ENCODE measurements at regions not wholly inside any gene's neighbourhood (a gene's known extent, or its start where the extent isn't known, plus 50 kb on each side); places are given as distances from the start of the nearest gene placed in this dataset.
A peak's percentile ranks its signal among the peaks of the same experiment; 100 is the strongest.
"Not testable (repeated sequence)": the region's sequence is repeated elsewhere in the genome, so short reads cannot be mapped to it uniquely, and the experiment has no call there.

DNA sequence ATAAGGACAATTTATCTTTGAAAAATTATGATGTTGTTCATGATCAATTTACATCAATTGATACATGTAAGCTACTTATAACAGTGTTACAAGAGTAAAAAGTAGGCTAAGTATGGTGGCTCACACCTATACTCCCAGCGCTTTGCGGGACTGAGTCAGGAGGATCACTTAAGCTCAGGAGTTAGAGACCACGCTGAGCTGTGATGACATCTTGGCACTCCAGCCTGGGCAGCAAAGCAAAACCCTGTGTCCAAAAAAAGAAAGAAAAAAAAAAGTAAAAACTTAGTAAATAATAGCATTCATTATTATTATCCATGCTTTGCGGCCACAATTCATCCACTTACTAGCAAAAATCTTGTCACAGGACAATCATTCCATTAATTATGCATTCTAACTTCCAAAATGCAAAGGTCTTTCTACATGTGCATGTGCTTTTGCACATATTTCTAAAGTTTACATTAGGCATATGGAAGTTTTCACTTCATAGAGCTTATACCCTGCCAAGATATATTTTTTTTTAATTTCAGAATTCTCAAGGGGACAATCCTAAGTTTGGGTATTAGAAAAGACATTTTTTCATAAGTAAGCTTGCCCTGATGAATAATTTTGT is 243.3 kb upstream of the RARB start:
- no peaks in the 10 kb centered on the region for H3K4me1 ChIP-seq (ENCODE audit: insufficient read depth)
- H3K4me3 ChIP-seq (ENCODE audit: low read depth, low read length): no peak overlapping the region
- WGBS: 81% methylated on average over 4 of the region's 4 CpGs
- no peak for DNase-seq (ENCODE audit: extremely low spot score)
- no peak overlapping the region for H3K27ac ChIP-seq (ENCODE audit: low read depth)
- no peaks in the 10 kb centered on the region for H3K36me3 ChIP-seq (ENCODE audit: insufficient read depth)

DNA sequence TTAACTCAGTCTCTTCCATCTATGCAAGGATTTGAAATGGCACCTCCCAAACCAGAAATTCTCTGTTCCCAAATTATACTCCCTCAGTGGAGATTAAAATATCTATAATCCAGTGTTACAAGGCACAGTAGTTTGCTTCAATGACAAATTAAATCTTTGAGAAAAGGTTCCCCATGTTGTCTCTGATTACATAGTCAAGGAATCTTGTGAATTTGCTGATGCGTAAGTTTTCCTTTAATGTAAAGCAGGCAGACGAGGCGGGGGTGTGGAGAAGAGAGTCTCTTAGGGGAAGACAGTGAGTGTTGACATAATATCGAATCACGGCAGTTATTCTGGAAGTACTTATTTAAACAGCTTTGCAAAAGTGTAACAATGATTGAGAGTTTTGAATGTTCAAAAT is 236.4 kb upstream of the RARB start:
- Histone ChIP-seq H3K27ac (ENCODE audit: low read depth) (no peak overlapping the region), H3K4me1 (ENCODE audit: insufficient read depth) (no peaks in the 10 kb centered on the region), H3K36me3 (ENCODE audit: insufficient read depth) (no peaks in the 10 kb centered on the region), H3K4me3 (ENCODE audit: low read depth, low read length) (no peak overlapping the region)
- 83% methylated on average over 5 of the region's 5 CpGs for whole genome bisulfite sequencing
- no peak for DNase-seq (ENCODE audit: extremely low spot score)

DNA sequence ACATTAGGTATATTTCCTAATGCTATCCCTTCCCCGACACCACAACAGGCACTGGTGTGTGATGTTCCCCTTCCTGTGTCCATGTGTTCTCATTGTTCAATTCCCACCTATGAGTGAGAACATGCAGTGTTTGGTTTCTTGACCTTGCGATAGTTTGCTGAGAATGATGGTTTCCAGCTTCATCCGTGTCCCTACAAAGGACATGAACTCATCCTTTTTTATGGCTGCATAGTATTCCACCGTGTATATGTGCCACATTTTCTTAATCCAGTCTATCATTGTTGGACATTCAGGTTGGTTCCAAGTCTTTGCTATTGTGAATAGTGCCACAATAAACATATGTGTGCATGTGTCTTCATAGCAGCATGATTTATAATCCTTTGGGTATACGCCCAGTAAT is 228.5 kb upstream of the RARB start:
- H3K4me1 ChIP-seq (ENCODE audit: insufficient read depth); H3K4me3 ChIP-seq (ENCODE audit: low read depth, low read length); H3K27ac ChIP-seq (ENCODE audit: low read depth); DNase-seq (ENCODE audit: extremely low spot score); H3K36me3 ChIP-seq (ENCODE audit: insufficient read depth): not testable (repeated sequence)
- 86% methylated on average over 5 of the region's 5 CpGs for WGBS

DNA sequence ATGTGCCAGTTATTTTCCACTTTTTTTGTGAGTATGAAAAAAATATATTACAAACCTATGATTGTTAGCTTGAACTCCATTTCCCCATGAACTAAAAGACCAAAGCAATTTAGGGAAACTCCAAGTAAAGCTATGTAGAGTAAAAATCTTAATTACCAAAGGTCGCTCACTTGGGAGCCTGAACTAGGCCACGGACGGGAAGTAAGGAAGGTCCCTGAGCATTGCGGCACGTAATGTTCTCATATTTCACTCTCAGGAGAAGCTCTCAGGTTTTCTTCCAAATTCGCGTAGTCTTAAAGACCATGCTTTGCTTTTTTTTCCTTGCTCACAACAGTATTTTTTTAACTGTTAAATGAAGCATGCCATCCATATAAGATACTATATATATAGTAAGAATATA is 215.3 kb upstream of the RARB start:
- 98% methylated on average over 7 of the region's 7 CpGs for WGBS
- Histone ChIP-seq H3K4me1 (ENCODE audit: insufficient read depth) (no peaks in the 10 kb centered on the region), H3K27ac (ENCODE audit: low read depth) (no peak overlapping the region), H3K4me3 (ENCODE audit: low read depth, low read length) (no peak overlapping the region), H3K36me3 (ENCODE audit: insufficient read depth) (no peaks in the 10 kb centered on the region)
- no peak for DNase-seq (ENCODE audit: extremely low spot score)

DNA sequence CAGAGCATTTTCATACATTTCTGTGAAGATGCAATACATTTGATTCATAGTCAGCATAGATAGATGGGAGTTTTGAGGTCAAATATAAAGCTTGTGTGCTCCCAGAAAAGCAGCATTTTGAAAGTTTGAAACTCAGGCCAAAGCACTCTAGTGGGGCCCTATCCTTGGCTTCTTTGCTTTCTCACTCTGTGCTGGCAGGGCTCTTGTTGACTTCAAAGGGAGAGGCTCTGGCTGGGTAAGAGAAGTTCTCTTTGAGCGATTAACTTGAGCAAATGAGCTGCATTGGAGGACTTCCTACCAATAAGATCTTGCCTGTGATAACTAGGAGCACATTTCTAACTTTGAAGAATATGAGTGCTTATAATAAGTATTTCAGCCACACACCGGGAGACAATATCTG is 214.0 kb upstream of the RARB start:
- Histone ChIP-seq H3K4me1 (ENCODE audit: insufficient read depth) (no peaks in the 10 kb centered on the region), H3K36me3 (ENCODE audit: insufficient read depth) (no peaks in the 10 kb centered on the region), H3K4me3 (ENCODE audit: low read depth, low read length) (no peak overlapping the region), H3K27ac (ENCODE audit: low read depth) (no peak overlapping the region)
- 74% methylated on average over 2 of the region's 2 CpGs for WGBS
- no peak for DNase-seq (ENCODE audit: extremely low spot score)

DNA sequence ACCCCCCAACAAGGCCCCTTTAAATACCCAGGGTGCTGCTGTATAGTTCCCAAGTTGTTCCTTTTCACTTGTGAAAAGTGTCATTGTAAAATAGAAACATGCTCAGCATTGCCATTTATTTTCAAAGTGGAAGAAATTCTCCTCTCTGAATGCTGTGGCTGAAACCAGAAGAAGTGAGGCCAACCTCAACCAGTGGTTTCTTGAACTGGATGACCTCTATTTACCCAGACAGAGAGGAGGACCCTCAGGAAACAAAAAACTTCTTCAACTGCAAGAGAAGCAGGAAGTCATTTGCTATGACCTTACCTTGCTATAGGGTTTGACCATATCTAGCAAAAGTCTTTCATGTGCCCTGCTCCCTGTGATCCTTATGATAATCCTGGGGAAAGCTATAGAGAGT is 209.7 kb upstream of the RARB start:
- Histone ChIP-seq H3K4me1 (ENCODE audit: insufficient read depth) (no peaks in the 10 kb centered on the region), H3K4me3 (ENCODE audit: low read depth, low read length) (no peak overlapping the region), H3K36me3 (ENCODE audit: insufficient read depth) (no peaks in the 10 kb centered on the region), H3K27ac (ENCODE audit: low read depth) (no peak overlapping the region)
- no peak for DNase-seq (ENCODE audit: extremely low spot score)

DNA sequence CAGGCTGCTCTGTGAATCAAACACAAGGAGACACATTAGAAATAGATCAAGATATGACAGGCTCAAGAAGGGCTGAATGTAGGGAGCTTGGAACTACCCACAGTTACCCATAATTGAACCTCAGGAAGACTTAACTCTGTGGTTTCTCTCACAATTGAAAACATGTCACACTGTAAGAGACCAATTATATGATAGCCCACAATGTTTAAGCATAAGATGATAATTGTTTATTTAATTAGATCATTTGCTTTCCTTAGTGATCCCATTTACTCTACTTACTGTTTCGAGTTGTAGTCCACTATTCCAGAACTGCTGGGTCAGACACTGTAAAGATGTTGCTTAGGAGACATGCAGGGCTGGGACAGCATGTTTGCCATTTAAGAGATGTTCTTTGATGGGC is 201.3 kb upstream of the RARB start:
- no peak for DNase-seq (ENCODE audit: extremely low spot score)
- 81% methylated on average over 1 of the region's 1 CpG for WGBS
- Histone ChIP-seq H3K36me3 (ENCODE audit: insufficient read depth) (no peaks in the 10 kb centered on the region), H3K4me3 (ENCODE audit: low read depth, low read length) (no peak overlapping the region), H3K27ac (ENCODE audit: low read depth) (no peak overlapping the region), H3K4me1 (ENCODE audit: insufficient read depth) (no peaks in the 10 kb centered on the region)

DNA sequence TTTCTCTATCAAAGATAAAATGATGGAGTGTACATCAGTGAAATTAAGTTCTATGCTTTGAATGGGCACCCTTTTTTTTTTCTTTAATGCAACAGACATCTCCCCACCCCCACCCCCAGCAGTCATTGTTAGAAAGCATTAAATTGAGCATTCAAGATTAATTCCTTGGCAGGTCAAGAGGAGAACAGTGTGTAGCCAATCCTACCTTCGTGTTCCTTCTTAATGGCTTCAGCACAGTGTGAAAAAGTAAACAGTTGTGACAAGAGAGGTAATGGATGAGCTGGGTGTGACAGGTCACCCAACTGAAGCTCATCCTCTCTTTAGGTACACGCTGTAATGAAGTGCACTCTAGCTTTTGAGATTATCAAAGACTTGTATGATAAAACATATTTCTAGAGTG is 198.5 kb upstream of the RARB start:
- Histone ChIP-seq H3K4me1 (ENCODE audit: insufficient read depth) (no peaks in the 10 kb centered on the region), H3K36me3 (ENCODE audit: insufficient read depth) (no peaks in the 10 kb centered on the region), H3K4me3 (ENCODE audit: low read depth, low read length) (no peak overlapping the region), H3K27ac (ENCODE audit: low read depth) (no peak overlapping the region)
- WGBS: 59% methylated on average over 2 of the region's 2 CpGs
- DNase-seq (ENCODE audit: extremely low spot score): no peak

DNA sequence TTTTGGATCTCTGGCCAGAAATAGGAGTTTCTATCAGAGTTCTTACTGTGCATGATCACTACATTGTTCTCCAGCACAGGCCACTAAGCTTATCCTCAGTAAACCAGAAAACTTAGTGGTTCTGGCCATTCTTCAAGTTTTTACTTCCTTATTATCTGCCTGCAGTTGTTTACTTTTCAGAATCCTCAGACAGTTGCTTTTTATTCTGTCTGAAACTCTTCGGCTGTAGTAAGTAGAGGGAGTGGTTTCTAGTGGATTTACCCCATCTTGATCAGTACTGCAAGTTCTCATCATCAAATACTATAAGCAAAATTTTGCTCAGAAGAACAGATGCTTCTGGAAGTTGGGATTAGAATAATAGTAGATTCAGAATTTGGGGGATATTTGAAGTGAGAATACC is 193.0 kb upstream of the RARB start:
- no peak overlapping the region for H3K27ac ChIP-seq (ENCODE audit: low read depth)
- WGBS: 9% methylated on average over 1 of the region's 1 CpG
- DNase-seq (ENCODE audit: extremely low spot score): peak; percentile 6
- H3K36me3 ChIP-seq (ENCODE audit: insufficient read depth): no peaks in the 10 kb centered on the region
- no peak overlapping the region for H3K4me3 ChIP-seq (ENCODE audit: low read depth, low read length)
- H3K4me1 ChIP-seq (ENCODE audit: insufficient read depth): no peaks in the 10 kb centered on the region

DNA sequence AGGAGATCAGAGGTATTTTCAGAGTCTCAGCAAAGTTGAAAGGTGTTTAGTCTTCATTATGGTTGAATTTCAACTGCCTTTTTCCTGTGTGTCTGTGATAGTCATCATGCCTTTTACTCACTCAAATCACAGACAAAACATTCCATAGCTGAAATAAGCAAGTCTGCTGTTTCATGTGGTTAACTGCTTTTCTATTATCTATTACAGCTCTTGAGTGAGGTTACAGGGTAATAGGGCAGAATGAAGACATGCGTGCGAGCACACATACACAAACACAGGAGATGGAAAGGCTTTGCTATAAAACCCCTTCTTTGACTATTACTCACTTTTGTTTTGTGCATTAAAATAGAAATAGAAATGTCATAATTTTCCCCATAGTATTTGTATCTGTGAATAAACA is 192.6 kb upstream of the RARB start:
- no peaks in the 10 kb centered on the region for H3K4me1 ChIP-seq (ENCODE audit: insufficient read depth)
- no peak overlapping the region for H3K4me3 ChIP-seq (ENCODE audit: low read depth, low read length)
- H3K36me3 ChIP-seq (ENCODE audit: insufficient read depth): no peaks in the 10 kb centered on the region
- 66% methylated on average over 2 of the region's 2 CpGs for WGBS
- DNase-seq (ENCODE audit: extremely low spot score): no peak
- H3K27ac ChIP-seq (ENCODE audit: low read depth): no peak overlapping the region

DNA sequence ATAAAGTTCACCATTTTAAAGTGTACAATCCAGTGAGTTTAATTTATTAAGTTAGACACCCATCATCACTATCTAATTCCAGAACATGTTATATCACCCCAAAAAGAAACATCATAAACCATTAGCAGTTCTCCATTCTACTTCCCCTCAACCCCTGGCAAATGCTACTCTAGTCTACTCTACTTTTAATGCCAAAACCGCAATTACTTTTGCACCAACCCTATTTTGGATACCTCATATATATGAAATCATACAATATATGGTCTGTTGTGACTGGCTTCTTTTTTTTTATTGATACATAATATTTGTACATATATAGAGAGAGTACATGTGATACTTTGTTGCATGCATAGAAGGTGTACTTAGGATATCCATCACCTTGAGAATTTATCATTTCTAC is 190.5 kb upstream of the RARB start:
- no peak for DNase-seq (ENCODE audit: extremely low spot score)
- no peaks in the 10 kb centered on the region for H3K36me3 ChIP-seq (ENCODE audit: insufficient read depth)
- no peak overlapping the region for H3K27ac ChIP-seq (ENCODE audit: low read depth)
- H3K4me1 ChIP-seq (ENCODE audit: insufficient read depth): no peaks in the 10 kb centered on the region
- H3K4me3 ChIP-seq (ENCODE audit: low read depth, low read length): no peak overlapping the region
- 90% methylated on average over 1 of the region's 1 CpG for WGBS

DNA sequence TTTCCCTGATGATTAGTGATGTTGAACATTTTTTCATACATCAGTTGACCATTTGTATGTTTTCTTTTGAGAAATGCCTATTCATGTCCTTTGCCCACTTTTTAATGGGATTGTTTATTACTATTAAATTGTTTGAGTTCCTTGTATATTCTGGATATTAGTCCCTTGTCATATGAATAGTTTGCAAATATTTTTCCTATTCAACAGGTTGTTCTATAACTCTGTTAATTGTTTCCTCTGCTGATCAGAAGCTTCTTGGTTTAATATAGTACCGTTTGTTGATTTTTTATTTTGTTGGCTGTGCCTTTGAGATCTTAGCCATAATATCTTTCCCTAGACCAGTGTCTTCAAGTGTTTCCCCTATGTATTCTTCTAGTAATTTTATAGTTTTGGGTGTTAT is 189.0 kb upstream of the RARB start:
- Histone ChIP-seq H3K27ac (ENCODE audit: low read depth) (no peak overlapping the region), H3K4me3 (ENCODE audit: low read depth, low read length) (no peak overlapping the region), H3K36me3 (ENCODE audit: insufficient read depth) (no peaks in the 10 kb centered on the region), H3K4me1 (ENCODE audit: insufficient read depth) (no peaks in the 10 kb centered on the region)
- no peak for DNase-seq (ENCODE audit: extremely low spot score)
- 94% methylated on average over 1 of the region's 1 CpG for WGBS

DNA sequence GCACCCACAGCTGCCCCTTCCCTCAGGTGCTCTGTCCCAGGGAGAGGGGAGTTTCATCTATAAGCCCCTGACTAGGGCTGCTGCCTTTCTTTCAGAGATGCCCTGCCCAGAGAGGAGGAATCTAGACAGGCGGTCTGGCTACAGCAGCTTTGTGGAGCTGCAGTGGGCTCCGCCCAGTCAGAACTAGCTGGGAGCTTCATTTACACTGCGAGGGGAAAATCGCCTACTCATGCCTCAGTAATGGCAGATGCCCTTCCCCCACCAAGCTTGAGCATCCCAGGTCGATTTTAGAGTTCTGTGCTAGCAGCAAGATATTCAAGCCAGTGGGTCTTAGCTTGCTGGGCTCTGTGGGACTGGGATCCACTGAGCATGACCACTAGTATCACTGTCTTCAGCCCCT is 181.2 kb upstream of the RARB start:
- Histone ChIP-seq H3K4me3 (ENCODE audit: low read depth, low read length) (no peak overlapping the region), H3K36me3 (ENCODE audit: insufficient read depth) (no peaks in the 10 kb centered on the region), H3K4me1 (ENCODE audit: insufficient read depth) (no peaks in the 10 kb centered on the region), H3K27ac (ENCODE audit: low read depth) (no peak overlapping the region)
- WGBS: 84% methylated on average over 5 of the region's 5 CpGs
- no peak for DNase-seq (ENCODE audit: extremely low spot score)

DNA sequence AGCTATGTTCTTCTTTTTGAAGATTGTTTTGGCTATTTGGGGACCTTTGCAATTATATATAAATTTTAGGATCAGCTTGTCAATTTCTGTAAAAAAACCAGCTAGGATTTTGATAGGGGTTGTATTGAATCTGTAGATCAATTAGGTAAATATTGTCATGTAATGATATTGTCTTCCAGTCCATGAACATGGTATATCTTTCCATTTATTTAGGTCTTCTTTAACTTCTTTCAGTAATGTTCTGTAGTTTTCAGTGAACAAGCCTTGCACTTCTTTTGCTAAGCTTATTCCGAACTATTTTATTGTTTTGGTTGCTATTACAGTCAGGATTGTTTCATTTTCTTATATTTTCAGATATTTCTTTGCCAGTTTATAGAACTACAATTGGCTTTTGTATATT is 175.8 kb upstream of the RARB start:
- no peak overlapping the region for H3K4me3 ChIP-seq (ENCODE audit: low read depth, low read length)
- 94% methylated on average over 1 of the region's 1 CpG for WGBS

DNA sequence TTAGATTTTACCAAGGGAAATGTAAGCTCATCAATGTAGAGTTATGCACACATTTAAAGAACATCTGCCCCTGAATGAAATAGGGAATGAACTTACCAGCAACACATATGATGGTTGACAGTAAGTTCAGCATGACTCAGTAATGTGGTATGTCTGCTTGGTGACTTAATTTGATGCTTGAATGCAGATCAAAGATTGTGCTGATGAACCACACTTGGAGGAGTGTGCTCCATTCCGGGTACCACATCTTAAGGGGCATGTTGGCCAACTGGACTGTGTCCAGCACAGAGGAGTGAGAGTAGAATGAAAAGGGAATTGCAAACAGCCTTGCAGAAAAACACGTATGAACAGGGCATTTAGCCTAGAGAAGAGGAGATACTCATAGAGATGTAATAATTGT is 171.0 kb upstream of the RARB start:
- H3K4me3 ChIP-seq (ENCODE audit: low read depth, low read length): no peak overlapping the region
- no peaks in the 10 kb centered on the region for H3K4me1 ChIP-seq (ENCODE audit: insufficient read depth)
- 73% methylated on average over 2 of the region's 2 CpGs for WGBS
- DNase-seq (ENCODE audit: extremely low spot score): no peak
- no peak overlapping the region for H3K27ac ChIP-seq (ENCODE audit: low read depth)
- H3K36me3 ChIP-seq (ENCODE audit: insufficient read depth): no peaks in the 10 kb centered on the region

More for the DNA sequence above, 175.8 kb upstream of the RARB start:
- Histone ChIP-seq H3K36me3 (ENCODE audit: insufficient read depth) (no peaks in the 10 kb centered on the region), H3K27ac (ENCODE audit: low read depth) (no peak overlapping the region), H3K4me1 (ENCODE audit: insufficient read depth) (no peaks in the 10 kb centered on the region)
- DNase-seq (ENCODE audit: extremely low spot score): no peak
